GM04504 (cell line): ENCODE measurements at regions not wholly inside any gene's neighbourhood (a gene's known extent, or its start where the extent isn't known, plus 50 kb on each side); places are given as distances from the start of the nearest gene placed in this dataset.

ENCODE experiments used
- DNase-seq: peaks from one replicate; pipeline ENCODE4 v3.0.0-alpha.2; 2012; ENCODE audit warnings: low read depth

GRCh38 chr3:127349501-127350171, 61.8 kb upstream of the PRR20G start:
- no peak for DNase-seq

- no peak for DNase-seq
Measured at GRCh38 chr3:127342735-127343134, 54.9 kb upstream of the PRR20G start.

- DNase-seq, result no peak
Measured at GRCh38 chr3:127339928-127340861, 52.3 kb upstream of the PRR20G start.

- DNase-seq, result no peak
Measured at GRCh38 chr3:127339016-127339415, 51.2 kb upstream of the PRR20G start.

GRCh38 chr3:127337911-127338531, 50.2 kb upstream of the PRR20G start:
- no peak for DNase-seq
